ENCODE measurements at regions not wholly inside any gene's neighbourhood (a gene's known extent, or its start where the extent isn't known, plus 50 kb on each side); places are given as distances from the start of the nearest gene placed in this dataset.

DNA sequence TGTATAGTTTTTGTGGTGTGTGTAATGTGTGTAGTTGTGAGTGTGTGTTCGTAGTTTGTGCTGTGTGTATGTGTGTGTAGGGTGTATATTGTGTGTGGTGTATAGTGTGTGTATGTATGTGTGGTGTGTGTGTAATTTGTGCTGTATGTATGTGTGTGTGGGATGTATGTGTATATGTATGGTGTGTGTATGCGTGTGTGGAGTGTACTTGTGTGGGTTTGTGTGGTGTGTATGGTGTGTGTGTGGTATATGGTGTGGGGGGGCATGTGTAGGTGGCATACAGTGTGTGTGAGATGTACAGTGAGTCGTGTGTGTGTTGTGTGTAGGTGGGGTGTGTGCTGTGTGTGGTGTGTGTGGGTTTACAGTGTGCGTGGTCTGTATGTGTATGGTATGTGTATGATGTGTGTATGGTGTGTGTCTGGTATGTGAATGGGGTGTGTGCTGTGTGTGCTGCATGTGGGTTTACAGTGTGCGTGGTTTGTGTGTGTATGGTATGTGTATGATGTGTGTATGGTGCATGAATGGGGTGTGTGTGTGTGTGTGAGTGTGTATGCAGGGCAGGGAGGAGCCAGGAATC is 125.2 kb downstream of the GADD45G start:
- Histone ChIP-seq H3K9me3 (ENCODE audit: low read length) (no peaks in the 10 kb centered on the region), H3K4me2 (ENCODE audit: low read length) (no peak overlapping the region), H3K9me2 (ENCODE audit: insufficient read depth, low read length) (no peaks in the 10 kb centered on the region), H2AFZ (ENCODE audit: low read depth, low read length) (no peak overlapping the region), H3K9ac (ENCODE audit: low read length) (no peak overlapping the region), H3K27me3 (ENCODE audit: insufficient read depth, low read depth, low read length) (no peaks in the 10 kb centered on the region), H3K4me3 (ENCODE audit: low read length) (no peak overlapping the region), H3K27ac (ENCODE audit: low read length) (no peak overlapping the region), H3K36me3 (ENCODE audit: insufficient read depth, low read length) (no peaks in the 10 kb centered on the region), H4K20me1 (ENCODE audit: insufficient read depth) (no peaks in the 10 kb centered on the region), H3K79me2 (replicated peaks; ENCODE audit: insufficient read depth, low read length) (no peaks in the 10 kb centered on the region), H3F3A (ENCODE audit: insufficient read depth, low read length, poor library complexity, severe bottlenecking) (no peaks in the 10 kb centered on the region)
- TF ChIP-seq POLR2AphosphoS5 (IDR thresholded peaks at IDR 0.05) (no peak), TAF1 (IDR thresholded peaks at IDR 0.05; ENCODE audit: low read depth) (no peak), REST (IDR thresholded peaks at IDR 0.05; ENCODE audit: borderline replicate concordance) (no peak), EZH2 (IDR thresholded peaks at IDR 0.05; ENCODE audit: borderline replicate concordance, insufficient read depth, low read length, poor library complexity, severe bottlenecking) (no peak), RAD21 (conservative IDR thresholded peaks at IDR 0.05) (no peak), SMC3 (conservative IDR thresholded peaks at IDR 0.05; ENCODE audit: poor library complexity) (no peak), EP300 (conservative IDR thresholded peaks at IDR 0.05; ENCODE audit: poor library complexity, severe bottlenecking) (no peak), MXI1 (conservative IDR thresholded peaks at IDR 0.05; ENCODE audit: poor library complexity, severe bottlenecking) (no peak)
- TF ChIP-seq, protein P1, sequence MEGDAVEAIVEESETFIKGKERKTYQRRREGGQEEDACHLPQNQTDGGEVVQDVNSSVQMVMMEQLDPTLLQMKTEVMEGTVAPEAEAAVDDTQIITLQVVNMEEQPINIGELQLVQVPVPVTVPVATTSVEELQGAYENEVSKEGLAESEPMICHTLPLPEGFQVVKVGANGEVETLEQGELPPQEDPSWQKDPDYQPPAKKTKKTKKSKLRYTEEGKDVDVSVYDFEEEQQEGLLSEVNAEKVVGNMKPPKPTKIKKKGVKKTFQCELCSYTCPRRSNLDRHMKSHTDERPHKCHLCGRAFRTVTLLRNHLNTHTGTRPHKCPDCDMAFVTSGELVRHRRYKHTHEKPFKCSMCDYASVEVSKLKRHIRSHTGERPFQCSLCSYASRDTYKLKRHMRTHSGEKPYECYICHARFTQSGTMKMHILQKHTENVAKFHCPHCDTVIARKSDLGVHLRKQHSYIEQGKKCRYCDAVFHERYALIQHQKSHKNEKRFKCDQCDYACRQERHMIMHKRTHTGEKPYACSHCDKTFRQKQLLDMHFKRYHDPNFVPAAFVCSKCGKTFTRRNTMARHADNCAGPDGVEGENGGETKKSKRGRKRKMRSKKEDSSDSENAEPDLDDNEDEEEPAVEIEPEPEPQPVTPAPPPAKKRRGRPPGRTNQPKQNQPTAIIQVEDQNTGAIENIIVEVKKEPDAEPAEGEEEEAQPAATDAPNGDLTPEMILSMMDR (IDR thresholded peaks at IDR 0.05; ENCODE audit: poor library complexity, severe bottlenecking): no peak

DNA sequence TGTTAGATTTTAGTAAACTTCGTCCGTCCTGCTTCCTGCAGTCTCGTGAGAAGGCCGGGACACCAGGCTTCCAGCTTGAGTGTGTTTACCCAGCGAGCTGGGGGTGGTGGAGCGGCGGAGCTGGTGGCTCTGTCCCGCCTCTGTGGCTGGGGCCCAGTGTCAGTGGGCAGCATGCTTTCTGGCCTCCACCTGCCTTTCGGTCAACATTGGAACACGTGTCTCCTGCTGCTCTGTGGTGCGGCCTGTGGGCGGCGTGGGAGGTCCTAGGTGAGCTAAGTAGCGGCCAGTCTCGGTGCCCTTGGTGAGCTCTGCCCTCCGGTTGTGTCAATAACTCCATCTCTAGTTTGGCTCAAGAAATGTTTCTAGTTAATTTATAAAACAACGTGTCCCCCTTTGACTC is 125.9 kb downstream of the GADD45G start:
- Histone ChIP-seq H4K20me1 (ENCODE audit: insufficient read depth) (no peaks in the 10 kb centered on the region), H3K27me3 (ENCODE audit: insufficient read depth, low read depth, low read length) (no peaks in the 10 kb centered on the region), H3K4me2 (ENCODE audit: low read length) (no peak overlapping the region), H3K9ac (ENCODE audit: low read length) (no peak overlapping the region), H2AFZ (ENCODE audit: low read depth, low read length) (no peak overlapping the region), H3K36me3 (ENCODE audit: insufficient read depth, low read length) (no peaks in the 10 kb centered on the region), H3K9me3 (ENCODE audit: low read length) (no peaks in the 10 kb centered on the region), H3K79me2 (replicated peaks; ENCODE audit: insufficient read depth, low read length) (no peaks in the 10 kb centered on the region), H3K4me3 (ENCODE audit: low read length) (no peak overlapping the region), H3F3A (ENCODE audit: insufficient read depth, low read length, poor library complexity, severe bottlenecking) (no peaks in the 10 kb centered on the region), H3K27ac (ENCODE audit: low read length) (no peak overlapping the region), H3K9me2 (ENCODE audit: insufficient read depth, low read length) (no peaks in the 10 kb centered on the region)
- no peak for TF ChIP-seq TAF1 (IDR thresholded peaks at IDR 0.05; ENCODE audit: low read depth)
- no peak for TF ChIP-seq SMC3 (conservative IDR thresholded peaks at IDR 0.05; ENCODE audit: poor library complexity)
- TF ChIP-seq EP300 (conservative IDR thresholded peaks at IDR 0.05; ENCODE audit: poor library complexity, severe bottlenecking): no peak
- no peak for TF ChIP-seq RAD21 (conservative IDR thresholded peaks at IDR 0.05)
- TF ChIP-seq REST (IDR thresholded peaks at IDR 0.05; ENCODE audit: borderline replicate concordance): no peak
- TF ChIP-seq, protein P1 (IDR thresholded peaks at IDR 0.05; ENCODE audit: poor library complexity, severe bottlenecking): no peak
